ENCODE measurements at regions not wholly inside any gene's neighbourhood (a gene's known extent, or its start where the extent isn't known, plus 50 kb on each side); places are given as distances from the start of the nearest gene placed in this dataset.

- no peak overlapping the region for H3K27ac Mint-ChIP-seq
- no peaks in the 10 kb centered on the region for H3K36me3 Mint-ChIP-seq (ENCODE audit: low read depth)
- ChIA-PET CTCF (no interaction called here), POLR2A (no interaction called here)
- H3K9me3 Mint-ChIP-seq (ENCODE audit: insufficient read depth) = no peaks in the 10 kb centered on the region
- no peak for DNase-seq
- no peak overlapping the region for H3K4me3 Mint-ChIP-seq
- peaks cover 5% of the 10 kb centered on the region for H3K4me1 Mint-ChIP-seq (ENCODE audit: low read depth)
- H3K27me3 Mint-ChIP-seq (ENCODE audit: low read depth) = peaks cover 42% of the 10 kb centered on the region
- no peak for ATAC-seq
Measured at GRCh38 chr15:39432912-39433348, 147.9 kb upstream of the THBS1 start.

GRCh38 chr15:39433376-39433775 lies 147.5 kb upstream of the THBS1 start:
- Mint-ChIP-seq H3K9me3 (ENCODE audit: insufficient read depth) (no peaks in the 10 kb centered on the region), H3K4me3 (no peak overlapping the region), H3K27me3 (ENCODE audit: low read depth) (peaks cover 40% of the 10 kb centered on the region), H3K27ac (no peak overlapping the region), H3K4me1 (ENCODE audit: low read depth) (peaks cover 2% of the 10 kb centered on the region), H3K36me3 (ENCODE audit: low read depth) (no peaks in the 10 kb centered on the region)
- CTCF ChIA-PET = no interaction called here
- POLR2A ChIA-PET = no interaction called here
- DNase-seq (no peak), ATAC-seq (no peak)

GRCh38 chr15:39434163-39434562 lies 146.7 kb upstream of the THBS1 start:
- Mint-ChIP-seq H3K27me3 (ENCODE audit: low read depth) (peaks cover 35% of the 10 kb centered on the region), H3K36me3 (ENCODE audit: low read depth) (no peaks in the 10 kb centered on the region), H3K27ac (no peak overlapping the region), H3K4me3 (no peak overlapping the region), H3K9me3 (ENCODE audit: insufficient read depth) (no peaks in the 10 kb centered on the region), H3K4me1 (ENCODE audit: low read depth) (peaks cover 2% of the 10 kb centered on the region)
- no peak for DNase-seq
- ChIA-PET POLR2A (no interaction called here), CTCF (no interaction called here)
- ATAC-seq = no peak

DNA sequence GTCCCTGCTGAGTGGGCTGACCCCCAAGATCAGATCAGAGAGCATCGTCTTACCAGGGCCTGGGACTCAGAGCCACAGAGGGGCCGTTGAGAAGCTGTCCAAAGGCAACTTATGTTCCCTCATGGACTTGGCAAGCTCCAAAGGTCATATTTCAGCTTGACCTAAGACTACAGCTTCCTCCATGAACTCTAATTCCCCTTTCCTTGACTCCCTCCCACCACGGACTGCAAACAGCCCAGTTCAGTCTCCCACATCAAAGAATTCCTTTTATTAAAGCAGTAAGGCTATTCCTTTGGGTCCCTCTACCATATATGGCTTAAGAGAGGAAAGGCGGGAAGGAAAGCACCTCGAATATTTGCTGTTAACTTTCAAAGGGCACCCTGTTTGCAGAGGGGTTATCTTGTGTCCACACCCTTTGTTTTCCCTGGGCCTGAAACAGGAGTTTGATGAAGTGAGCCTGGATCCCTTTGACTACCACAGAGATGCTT lies 146.1 kb upstream of the THBS1 start:
- POLR2A ChIA-PET = interaction anchor here (0.7 kb wide), 1 partner anchor 33 kb away, joined by 3 read pairs; no protein-coding TSS in a partner anchor
- H3K9me3 Mint-ChIP-seq (ENCODE audit: insufficient read depth) = no peaks in the 10 kb centered on the region
- H3K4me3 Mint-ChIP-seq = no peak overlapping the region
- peaks cover 2% of the 10 kb centered on the region for H3K4me1 Mint-ChIP-seq (ENCODE audit: low read depth)
- CTCF ChIA-PET = no interaction called here
- no peak for ATAC-seq
- H3K27ac Mint-ChIP-seq = no peak overlapping the region
- no peaks in the 10 kb centered on the region for H3K36me3 Mint-ChIP-seq (ENCODE audit: low read depth)
- H3K27me3 Mint-ChIP-seq (ENCODE audit: low read depth) = peaks cover 36% of the 10 kb centered on the region
- no peak for DNase-seq

GRCh38 chr15:39435244-39435643 lies 145.6 kb upstream of the THBS1 start:
- DNase-seq (no peak), ATAC-seq (no peak)
- CTCF ChIA-PET = no interaction called here
- Mint-ChIP-seq H3K4me1 (ENCODE audit: low read depth) (peaks cover 2% of the 10 kb centered on the region), H3K9me3 (ENCODE audit: insufficient read depth) (no peaks in the 10 kb centered on the region), H3K27ac (no peak overlapping the region), H3K27me3 (ENCODE audit: low read depth) (peaks cover 33% of the 10 kb centered on the region), H3K4me3 (no peak overlapping the region), H3K36me3 (ENCODE audit: low read depth) (no peaks in the 10 kb centered on the region)
- POLR2A ChIA-PET = interaction anchor here (0.7 kb wide), 1 partner anchor 33 kb away, joined by 3 read pairs; no protein-coding TSS in a partner anchor

- Mint-ChIP-seq H3K27ac (no peak overlapping the region), H3K36me3 (ENCODE audit: low read depth) (no peaks in the 10 kb centered on the region), H3K27me3 (ENCODE audit: low read depth) (peaks cover 21% of the 10 kb centered on the region), H3K9me3 (ENCODE audit: insufficient read depth) (no peaks in the 10 kb centered on the region), H3K4me3 (no peak overlapping the region), H3K4me1 (ENCODE audit: low read depth) (no peaks in the 10 kb centered on the region)
- DNase-seq = no peak
- CTCF ChIA-PET = no interaction called here
- POLR2A ChIA-PET = no interaction called here
- no peak for ATAC-seq
Measured at GRCh38 chr15:39438260-39438659, 142.6 kb upstream of the THBS1 start.

GRCh38 chr15:39438799-39439592 lies 141.9 kb upstream of the THBS1 start:
- peaks cover 19% of the 10 kb centered on the region for H3K27me3 Mint-ChIP-seq (ENCODE audit: low read depth)
- no peaks in the 10 kb centered on the region for H3K4me1 Mint-ChIP-seq (ENCODE audit: low read depth)
- no peaks in the 10 kb centered on the region for H3K36me3 Mint-ChIP-seq (ENCODE audit: low read depth)
- H3K9me3 Mint-ChIP-seq (ENCODE audit: insufficient read depth) = no peaks in the 10 kb centered on the region
- no peak overlapping the region for H3K4me3 Mint-ChIP-seq
- ChIA-PET CTCF (no interaction called here), POLR2A (no interaction called here)
- ATAC-seq (no peak), DNase-seq (no peak)
- no peak overlapping the region for H3K27ac Mint-ChIP-seq

DNA sequence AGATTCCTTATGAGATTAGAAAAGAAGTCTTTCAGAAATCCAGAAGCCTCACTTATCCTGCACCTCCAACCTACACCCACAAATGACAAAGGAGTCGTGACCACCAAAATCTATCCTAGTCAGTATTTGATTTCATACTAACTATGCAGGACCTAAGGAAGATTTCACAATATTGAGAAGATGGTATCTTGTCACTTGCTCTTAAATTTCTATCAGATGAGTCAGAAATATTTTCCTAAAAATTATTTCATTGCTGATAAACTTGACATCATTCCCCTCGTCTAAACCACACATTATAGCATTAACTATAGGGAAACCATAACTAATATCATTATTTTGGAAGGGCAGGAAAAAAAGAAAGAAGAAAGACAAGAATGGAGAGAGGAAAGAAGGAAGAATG lies 138.0 kb upstream of the THBS1 start:
- Mint-ChIP-seq H3K27ac (no peak overlapping the region), H3K4me1 (ENCODE audit: low read depth) (no peaks in the 10 kb centered on the region), H3K27me3 (ENCODE audit: low read depth) (peaks cover 15% of the 10 kb centered on the region), H3K9me3 (ENCODE audit: insufficient read depth) (no peaks in the 10 kb centered on the region), H3K4me3 (no peak overlapping the region), H3K36me3 (ENCODE audit: low read depth) (no peaks in the 10 kb centered on the region)
- no peak for DNase-seq
- ChIA-PET CTCF (no interaction called here), POLR2A (no interaction called here)
- ATAC-seq = no peak

GRCh38 chr15:39443659-39444219 lies 137.1 kb upstream of the THBS1 start:
- no peaks in the 10 kb centered on the region for H3K4me1 Mint-ChIP-seq (ENCODE audit: low read depth)
- H3K27ac Mint-ChIP-seq = no peak overlapping the region
- no peak overlapping the region for H3K4me3 Mint-ChIP-seq
- ChIA-PET CTCF (no interaction called here), POLR2A (no interaction called here)
- ATAC-seq (no peak), DNase-seq (no peak)
- no peaks in the 10 kb centered on the region for H3K36me3 Mint-ChIP-seq (ENCODE audit: low read depth)
- no peaks in the 10 kb centered on the region for H3K9me3 Mint-ChIP-seq (ENCODE audit: insufficient read depth)
- H3K27me3 Mint-ChIP-seq (ENCODE audit: low read depth) = peaks cover 15% of the 10 kb centered on the region

GRCh38 chr15:39444735-39445470 lies 136.0 kb upstream of the THBS1 start:
- no peaks in the 10 kb centered on the region for H3K36me3 Mint-ChIP-seq (ENCODE audit: low read depth)
- POLR2A ChIA-PET = no interaction called here

DNA sequence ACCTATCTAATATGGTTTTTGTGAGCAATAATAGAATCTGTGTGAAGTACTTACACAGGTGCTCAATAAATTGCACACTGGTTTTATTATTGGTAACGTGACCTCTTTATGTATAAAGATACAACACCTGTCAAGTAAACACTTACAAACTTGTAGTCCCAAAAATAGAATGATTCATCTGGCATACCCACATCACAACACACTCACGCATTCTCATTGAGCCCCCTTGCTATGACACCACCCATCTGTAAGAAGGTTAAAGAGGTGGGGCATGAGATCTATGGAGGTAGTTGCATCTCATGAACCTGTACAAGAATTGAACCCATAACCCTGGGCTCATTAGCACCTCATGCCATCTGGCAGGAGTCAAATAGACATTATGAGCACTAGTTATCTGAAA lies 134.9 kb upstream of the THBS1 start:
- Mint-ChIP-seq H3K36me3 (ENCODE audit: low read depth) (no peaks in the 10 kb centered on the region), H3K27me3 (ENCODE audit: low read depth) (peaks cover 15% of the 10 kb centered on the region), H3K4me1 (ENCODE audit: low read depth) (no peaks in the 10 kb centered on the region), H3K27ac (no peak overlapping the region), H3K4me3 (no peak overlapping the region), H3K9me3 (ENCODE audit: insufficient read depth) (no peaks in the 10 kb centered on the region)
- CTCF ChIA-PET = no interaction called here
- DNase-seq (no peak), ATAC-seq (no peak)
- POLR2A ChIA-PET = no interaction called here

More at GRCh38 chr15:39444735-39445470, 136.0 kb upstream of the THBS1 start:
- no peak overlapping the region for H3K4me3 Mint-ChIP-seq
- H3K27me3 Mint-ChIP-seq (ENCODE audit: low read depth) = peaks cover 12% of the 10 kb centered on the region
- CTCF ChIA-PET = no interaction called here
- DNase-seq (no peak), ATAC-seq (no peak)
- no peaks in the 10 kb centered on the region for H3K9me3 Mint-ChIP-seq (ENCODE audit: insufficient read depth)
- H3K4me1 Mint-ChIP-seq (ENCODE audit: low read depth) = no peaks in the 10 kb centered on the region
- no peak overlapping the region for H3K27ac Mint-ChIP-seq

GRCh38 chr15:39447346-39447745 lies 133.5 kb upstream of the THBS1 start:
- no peaks in the 10 kb centered on the region for H3K4me1 Mint-ChIP-seq (ENCODE audit: low read depth)
- DNase-seq (no peak), ATAC-seq (no peak)
- ChIA-PET CTCF (no interaction called here), POLR2A (no interaction called here)
- no peaks in the 10 kb centered on the region for H3K9me3 Mint-ChIP-seq (ENCODE audit: insufficient read depth)
- no peaks in the 10 kb centered on the region for H3K36me3 Mint-ChIP-seq (ENCODE audit: low read depth)
- no peak overlapping the region for H3K27ac Mint-ChIP-seq
- no peak overlapping the region for H3K4me3 Mint-ChIP-seq
- H3K27me3 Mint-ChIP-seq (ENCODE audit: low read depth) = peaks cover 18% of the 10 kb centered on the region
